ENCODE measurements at regions not wholly inside any gene's neighbourhood (a gene's known extent, or its start where the extent isn't known, plus 50 kb on each side); places are given as distances from the start of the nearest gene placed in this dataset.

DNA sequence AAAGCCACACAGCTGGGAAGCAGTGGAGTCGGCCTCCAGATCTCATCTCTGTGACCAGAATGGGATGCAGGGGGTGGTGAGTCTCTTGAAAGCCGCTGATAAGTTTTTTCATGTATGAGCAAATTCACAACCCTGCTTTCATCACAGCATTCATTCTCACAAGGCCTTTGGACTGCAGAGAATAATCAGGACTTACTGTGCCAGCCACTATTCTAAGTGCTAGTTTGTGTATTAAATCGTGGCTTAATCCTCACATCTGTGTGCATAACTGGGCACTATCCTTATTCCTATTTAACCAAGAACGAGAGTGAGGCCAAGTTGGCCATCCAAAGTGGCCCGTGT is 64.2 kb upstream of the POLG start:
- no peak for TF ChIP-seq POLR2AphosphoS5 (IDR thresholded peaks at IDR 0.05; ENCODE audit: low read depth, low read length)
- TF ChIP-seq REST (IDR thresholded peaks at IDR 0.05; ENCODE audit: insufficient read depth in 1 of 2, low read depth in 2 of 2, low read length in 2 of 2) = no peak
- no peak for TF ChIP-seq TAF1 (IDR thresholded peaks at IDR 0.05; ENCODE audit: borderline replicate concordance, insufficient read depth, low read length)
- TF ChIP-seq SIN3A (IDR thresholded peaks at IDR 0.05; ENCODE audit: borderline replicate concordance, insufficient read depth, low read length) = no peak

Measured in PFSK-1 (cell line).